Tibial artery (tissue), 4 donors: ENCODE measurements at regions not wholly inside any gene's neighbourhood (a gene's known extent, or its start where the extent isn't known, plus 50 kb on each side); places are given as distances from the start of the nearest gene placed in this dataset.
"Not testable (repeated sequence)": the region's sequence is repeated elsewhere in the genome, so short reads cannot be mapped to it uniquely, and the experiment has no call there.

Source experiments
- DNase-seq, 2 donors: peaks; one replicate each; pipeline ENCODE4 v3.0.0-alpha.2; 2019
- H3K27ac ChIP-seq, 2 donors: fragments of 200-600 bp; sonication (generic) in 1 of 2; 1 replicate in 1 of 2; 2 replicates in 1 of 2; pipeline ENCODE4 v1.5.1; 2018 to 2019; ENCODE audit warnings: mild to moderate bottlenecking in 1 of 2
- H3K27me3 ChIP-seq, 2 donors: fragments of 200-600 bp; sonication (generic) in 1 of 2; one replicate each; pipeline versions ENCODE4 v1.5.1 to v1.6.0; 2016 to 2019
- H3K36me3 ChIP-seq, 3 donors: fragments of 200-600 bp; sonication (generic) in 2 of 3; one replicate each; pipeline ENCODE4 v1.5.1; 2016 to 2019; ENCODE audit warnings: mild to moderate bottlenecking in 2 of 3
- H3K4me1 ChIP-seq, 4 donors: fragments of 200-600 bp; sonication (generic) in 2 of 4; 1 replicate in 3 of 4; 2 replicates in 1 of 4; pipeline ENCODE4 v1.5.1; 2016 to 2019
- H3K4me3 ChIP-seq, 2 donors: fragments of 200-600 bp; sonication (generic) in 1 of 2; 1 replicate in 1 of 2; 2 replicates in 1 of 2; pipeline ENCODE4 v1.5.1; 2018 to 2019; ENCODE audit warnings: mild to moderate bottlenecking in 2 of 2
- H3K9me3 ChIP-seq, 3 donors: fragments of 200-600 bp; sonication (generic) in 1 of 3; one replicate each; pipeline ENCODE4 v1.5.1; 2016 to 2019
- intact Hi-C: fragments of 100-400 bp; cut with DNase I; formaldehyde crosslinking; loops from one replicate; pipeline ENCODE4 v1.15.0; 2023; ENCODE audit warnings: low total_unique reads
- TF ChIP-seq, protein P1 (sequence below), 2 experiments: fragments of 200-600 bp in 1 of 2; fragments of 450-650 bp in 1 of 2; IDR thresholded peaks; one replicate each; pipeline ENCODE4 v1.5.1; 2017 to 2019; ENCODE audit warnings: antibody characterized with exemption in 2 of 2, mild to moderate bottlenecking in 1 of 2, moderate library complexity in 1 of 2

DNA sequence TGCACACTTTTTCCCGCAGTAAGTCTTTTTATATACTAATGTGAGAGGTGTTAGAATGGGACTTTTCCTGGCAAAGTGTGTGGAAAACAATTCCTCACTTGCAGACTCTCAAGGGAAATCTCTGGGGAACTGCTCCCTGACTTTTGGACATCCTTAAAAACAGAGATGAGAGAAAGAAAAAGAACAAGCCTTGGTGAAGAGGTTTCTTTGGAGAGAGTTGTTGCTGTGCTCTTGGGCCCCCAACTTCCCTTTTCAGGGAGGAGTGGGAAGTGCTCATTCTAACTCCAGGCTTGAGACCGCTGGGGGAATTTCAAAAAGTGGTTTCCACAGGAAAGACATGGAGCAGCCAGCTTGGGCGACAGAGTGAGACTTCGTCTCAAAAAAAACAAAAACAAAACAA is 142.6 kb upstream of the SPRED2 start:
- TF ChIP-seq, protein P1, sequence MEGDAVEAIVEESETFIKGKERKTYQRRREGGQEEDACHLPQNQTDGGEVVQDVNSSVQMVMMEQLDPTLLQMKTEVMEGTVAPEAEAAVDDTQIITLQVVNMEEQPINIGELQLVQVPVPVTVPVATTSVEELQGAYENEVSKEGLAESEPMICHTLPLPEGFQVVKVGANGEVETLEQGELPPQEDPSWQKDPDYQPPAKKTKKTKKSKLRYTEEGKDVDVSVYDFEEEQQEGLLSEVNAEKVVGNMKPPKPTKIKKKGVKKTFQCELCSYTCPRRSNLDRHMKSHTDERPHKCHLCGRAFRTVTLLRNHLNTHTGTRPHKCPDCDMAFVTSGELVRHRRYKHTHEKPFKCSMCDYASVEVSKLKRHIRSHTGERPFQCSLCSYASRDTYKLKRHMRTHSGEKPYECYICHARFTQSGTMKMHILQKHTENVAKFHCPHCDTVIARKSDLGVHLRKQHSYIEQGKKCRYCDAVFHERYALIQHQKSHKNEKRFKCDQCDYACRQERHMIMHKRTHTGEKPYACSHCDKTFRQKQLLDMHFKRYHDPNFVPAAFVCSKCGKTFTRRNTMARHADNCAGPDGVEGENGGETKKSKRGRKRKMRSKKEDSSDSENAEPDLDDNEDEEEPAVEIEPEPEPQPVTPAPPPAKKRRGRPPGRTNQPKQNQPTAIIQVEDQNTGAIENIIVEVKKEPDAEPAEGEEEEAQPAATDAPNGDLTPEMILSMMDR (IDR thresholded peaks at IDR 0.05): no peak
- intact Hi-C loops: no loop called here
- Histone ChIP-seq H3K27me3 (no peaks in the 10 kb centered on the region), H3K4me1 (peaks cover 0 to 28% (median 9%) of the 10 kb centered on the region in 4 donors), H3K9me3 (no peaks in the 10 kb centered on the region), H3K4me3 (no peak overlapping the region), H3K36me3 (no peaks in the 10 kb centered on the region), H3K27ac (peak overlapping the region; percentile 50 to 54)
- DNase-seq: no peak

DNA sequence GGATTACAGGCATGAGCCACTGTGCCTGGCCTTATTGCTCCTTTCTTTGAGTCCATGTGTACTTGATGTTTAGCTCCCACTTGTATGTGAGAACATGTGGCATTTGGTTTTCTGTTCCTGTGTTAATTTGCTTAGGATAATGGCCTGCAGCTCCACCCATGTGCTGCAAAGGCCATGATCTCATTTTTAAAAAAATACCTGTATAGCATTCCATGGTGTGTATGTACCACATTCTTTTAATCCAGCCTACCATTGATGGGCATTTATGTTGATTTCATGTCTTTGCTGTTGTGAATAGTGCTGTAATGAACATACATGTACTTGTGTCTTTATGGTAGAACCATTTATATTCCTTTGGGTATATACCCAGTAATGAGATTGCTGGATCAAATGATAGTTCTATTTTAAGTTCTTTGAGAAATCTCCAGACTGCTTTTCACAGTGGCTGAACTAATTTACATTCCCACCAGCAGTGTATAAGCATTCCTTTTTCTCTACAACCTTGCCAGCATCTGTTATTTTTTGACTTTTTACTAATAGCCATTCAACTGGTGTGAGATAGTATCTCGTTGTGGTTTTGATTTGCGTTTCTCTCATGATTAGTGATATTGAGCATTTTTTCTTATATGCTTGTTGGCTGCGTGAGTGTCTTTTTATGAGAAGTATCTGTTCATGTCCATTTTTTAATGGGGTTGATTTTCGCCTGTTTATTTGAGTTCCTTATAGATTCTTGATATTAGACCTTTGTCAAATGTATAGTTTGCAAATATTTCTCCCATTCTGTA is 136.4 kb upstream of the SPRED2 start:
- intact Hi-C loops: not testable (repeated sequence)

DNA sequence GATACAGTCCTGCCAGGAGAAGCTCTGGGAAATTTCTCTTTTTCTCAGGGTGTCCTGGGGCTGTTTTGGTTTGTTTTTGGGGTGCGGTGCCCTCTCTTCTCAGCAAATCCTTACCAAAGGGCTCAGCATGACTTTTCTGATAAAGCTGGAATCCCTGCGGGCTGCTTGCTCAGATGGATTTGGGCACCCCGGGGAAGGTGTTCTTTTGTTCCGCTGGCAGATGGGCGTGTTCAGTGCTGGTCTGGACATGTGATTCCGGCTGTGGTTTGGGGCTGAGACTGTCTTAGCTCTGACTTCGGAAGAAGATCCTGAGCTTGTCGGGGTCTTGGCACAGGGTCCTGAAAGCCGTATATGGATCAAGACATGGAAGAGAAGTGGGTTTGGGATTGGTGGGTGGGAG is 134.2 kb upstream of the SPRED2 start:
- TF ChIP-seq, protein P1 (IDR thresholded peaks at IDR 0.05): no peak
- Histone ChIP-seq H3K4me1 (no peaks in the 10 kb centered on the region), H3K36me3 (no peaks in the 10 kb centered on the region), H3K27ac (no peak overlapping the region), H3K27me3 (no peaks in the 10 kb centered on the region), H3K4me3 (no peak overlapping the region), H3K9me3 (no peaks in the 10 kb centered on the region)
- intact Hi-C loops: no loop called here
- DNase-seq: no peak

More for the DNA sequence above, 136.4 kb upstream of the SPRED2 start:
- not testable (repeated sequence) for H3K4me3 ChIP-seq, DNase-seq, H3K9me3 ChIP-seq, H3K4me1 ChIP-seq, H3K36me3 ChIP-seq, H3K27ac ChIP-seq, H3K27me3 ChIP-seq

DNA sequence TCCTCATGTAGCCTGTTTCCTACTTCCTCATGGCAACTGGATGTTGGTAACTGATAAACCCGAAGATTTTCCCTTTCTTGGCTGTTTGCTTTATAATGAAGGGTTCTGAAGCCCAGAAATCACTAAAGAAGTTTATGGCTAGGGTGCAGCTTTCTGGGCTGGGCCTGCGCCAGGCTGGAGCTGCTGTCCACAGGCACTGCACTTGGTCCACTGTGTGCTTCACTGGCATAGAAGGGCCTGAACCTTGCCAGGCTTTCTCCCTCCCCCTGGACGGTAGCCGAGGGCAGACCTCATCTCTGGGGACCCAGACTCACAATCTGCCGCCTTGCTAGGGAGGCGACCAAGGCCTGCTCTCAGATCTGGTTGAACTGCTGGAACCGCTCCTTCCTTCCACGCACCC is 133.3 kb upstream of the SPRED2 start:
- TF ChIP-seq, protein P1 (IDR thresholded peaks at IDR 0.05): no peak
- Histone ChIP-seq H3K4me3 (no peak overlapping the region), H3K36me3 (no peaks in the 10 kb centered on the region), H3K9me3 (no peaks in the 10 kb centered on the region), H3K27me3 (no peaks in the 10 kb centered on the region), H3K4me1 (no peaks in the 10 kb centered on the region), H3K27ac (no peak overlapping the region)
- DNase-seq: no peak
- intact Hi-C loops: no loop called here

GRCh38 chr2:65564299-65564698 is 131.9 kb upstream of the SPRED2 start:
- no peaks in the 10 kb centered on the region for H3K9me3 ChIP-seq
- H3K36me3 ChIP-seq: no peaks in the 10 kb centered on the region
- H3K27ac ChIP-seq: no peak overlapping the region
- TF ChIP-seq, protein P1 (IDR thresholded peaks at IDR 0.05): no peak
- DNase-seq: no peak
- intact Hi-C loops: loop anchor here (5.0 kb wide), 1 partner anchor 302 kb away; no protein-coding TSS in a partner anchor
- no peaks in the 10 kb centered on the region for H3K4me1 ChIP-seq
- no peak overlapping the region for H3K4me3 ChIP-seq
- H3K27me3 ChIP-seq: no peaks in the 10 kb centered on the region

- TF ChIP-seq, protein P1 (IDR thresholded peaks at IDR 0.05): no peak
- intact Hi-C loops: loop anchor here (5.0 kb wide), 1 partner anchor 301 kb away; no protein-coding TSS in a partner anchor
- H3K27me3 ChIP-seq: no peaks in the 10 kb centered on the region
- H3K4me3 ChIP-seq: no peak overlapping the region
- H3K4me1 ChIP-seq: no peaks in the 10 kb centered on the region
- no peak for DNase-seq
- H3K9me3 ChIP-seq: no peaks in the 10 kb centered on the region
- H3K36me3 ChIP-seq: no peaks in the 10 kb centered on the region
- no peak overlapping the region for H3K27ac ChIP-seq
Measured at GRCh38 chr2:65562890-65563289, 130.5 kb upstream of the SPRED2 start.
